ENCODE measurements at regions not wholly inside any gene's neighbourhood (a gene's known extent, or its start where the extent isn't known, plus 50 kb on each side); places are given as distances from the start of the nearest gene placed in this dataset.

DNA sequence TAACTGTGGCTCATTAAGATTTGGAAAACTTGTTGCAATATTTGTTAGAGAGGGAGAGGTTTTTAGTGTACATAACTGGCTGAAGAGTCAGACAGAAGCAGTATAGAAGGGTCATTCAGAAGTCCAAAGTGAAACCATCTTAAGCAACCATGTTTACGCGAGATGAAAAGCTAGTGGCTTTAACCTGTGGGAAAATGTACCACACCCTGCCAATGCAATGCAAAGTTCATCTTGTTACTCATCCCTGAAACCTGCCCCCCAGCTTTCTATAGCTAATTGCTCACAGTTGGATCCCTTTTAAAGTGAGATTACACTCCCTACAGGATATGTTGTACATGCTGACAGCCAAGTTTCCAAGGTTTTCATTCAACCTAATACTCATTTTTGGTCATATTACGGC lies 96.7 kb upstream of the RAPGEF2 start:
- Mint-ChIP-seq H3K4me1 (no peaks in the 10 kb centered on the region), H3K4me3 (no peak overlapping the region), H3K27me3 (peaks cover 7% of the 10 kb centered on the region in 2 donors), H3K36me3 (no peaks in the 10 kb centered on the region), H3K9me3 (no peaks in the 10 kb centered on the region), H3K27ac (no peak overlapping the region)
- H3K36me3 ChIP-seq (ENCODE audit: insufficient read depth, low read length) = no peaks in the 10 kb centered on the region
- CTCF ChIA-PET (ENCODE audit: partially characterized antibody) = no interaction called here
- no peaks in the 10 kb centered on the region for H3K9me3 ChIP-seq (ENCODE audit: control insufficient read depth in 1 of 2, low read length in 2 of 2)
- H3K4me3 ChIP-seq (ENCODE audit: low read length in 2 of 2) = no peak overlapping the region
- no peaks in the 10 kb centered on the region for H3K4me1 ChIP-seq (ENCODE audit: insufficient read depth, low read length)
- no peaks in the 10 kb centered on the region for H3K27me3 ChIP-seq (ENCODE audit: insufficient read depth, low read length)
- intact Hi-C loops (cut with micrococcal nuclease) = no loop called here
- POLR2A ChIA-PET (ENCODE audit: partially characterized antibody) = no interaction called here
- DNase-seq = no peak
- no peak overlapping the region for H3K27ac ChIP-seq (ENCODE audit: low read depth, low read length)

DNA sequence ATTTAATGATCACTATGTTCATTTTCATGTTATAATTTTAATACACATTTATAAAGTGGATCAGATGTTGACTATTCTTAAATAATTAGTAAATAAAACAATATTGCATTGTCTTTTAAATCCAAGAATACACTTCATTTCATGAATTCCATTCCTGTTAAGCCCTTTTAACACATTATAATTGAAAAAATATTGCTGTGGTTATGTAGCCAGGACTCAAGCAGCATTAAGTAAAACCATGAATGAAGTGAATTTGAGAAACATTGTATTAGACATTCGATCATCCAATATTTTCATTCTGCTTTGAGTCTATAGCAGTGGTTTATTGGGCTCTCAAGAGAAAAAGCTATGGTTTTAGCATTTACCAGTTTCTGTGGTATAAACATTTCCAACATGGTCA lies 94.2 kb upstream of the RAPGEF2 start:
- CTCF ChIA-PET (ENCODE audit: partially characterized antibody) = no interaction called here
- H3K4me1 ChIP-seq (ENCODE audit: insufficient read depth, low read length) = no peaks in the 10 kb centered on the region
- intact Hi-C loops (cut with micrococcal nuclease) = no loop called here
- POLR2A ChIA-PET (ENCODE audit: partially characterized antibody) = no interaction called here
- H3K4me3 ChIP-seq (ENCODE audit: low read length in 2 of 2) = no peak overlapping the region
- H3K9me3 ChIP-seq (ENCODE audit: control insufficient read depth in 1 of 2, low read length in 2 of 2) = no peaks in the 10 kb centered on the region
- H3K36me3 ChIP-seq (ENCODE audit: insufficient read depth, low read length) = no peaks in the 10 kb centered on the region
- H3K4me1 Mint-ChIP-seq = no peaks in the 10 kb centered on the region
- no peaks in the 10 kb centered on the region for H3K9me3 Mint-ChIP-seq
- no peaks in the 10 kb centered on the region for H3K36me3 Mint-ChIP-seq
- H3K27ac ChIP-seq (ENCODE audit: low read depth, low read length) = no peak overlapping the region
- H3K27me3 Mint-ChIP-seq = peaks cover 3 to 6% of the 10 kb centered on the region in 2 donors
- DNase-seq = no peak
- no peak overlapping the region for H3K27ac Mint-ChIP-seq
- H3K4me3 Mint-ChIP-seq = no peak overlapping the region
- no peaks in the 10 kb centered on the region for H3K27me3 ChIP-seq (ENCODE audit: insufficient read depth, low read length)

DNA sequence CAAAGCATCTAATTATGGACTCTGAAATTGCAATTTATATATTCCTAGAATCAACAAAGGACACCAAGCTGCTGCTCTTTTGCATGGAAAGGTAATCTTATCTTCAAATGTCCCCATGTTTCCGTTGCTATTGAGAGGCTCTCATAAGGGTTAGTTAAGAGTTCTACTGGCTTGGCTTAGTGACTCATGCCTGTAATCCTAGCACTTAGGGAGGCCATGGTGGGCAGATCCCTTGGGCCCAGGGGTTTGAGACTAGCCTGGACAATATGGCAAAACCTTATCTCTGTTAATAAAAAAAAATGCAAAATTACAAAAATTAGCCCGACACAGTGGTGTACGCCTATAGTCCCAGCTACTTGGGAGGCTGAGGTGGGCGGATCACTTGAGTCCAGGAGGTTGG lies 93.4 kb upstream of the RAPGEF2 start:
- Mint-ChIP-seq H3K27me3 (peaks cover 3 to 6% of the 10 kb centered on the region in 2 donors), H3K4me3 (no peak overlapping the region), H3K27ac (no peak overlapping the region), H3K9me3 (no peaks in the 10 kb centered on the region), H3K4me1 (no peaks in the 10 kb centered on the region), H3K36me3 (no peaks in the 10 kb centered on the region)
- H3K4me3 ChIP-seq (ENCODE audit: low read length in 2 of 2) = no peak overlapping the region
- no peaks in the 10 kb centered on the region for H3K9me3 ChIP-seq (ENCODE audit: control insufficient read depth in 1 of 2, low read length in 2 of 2)
- no peak for DNase-seq
- H3K36me3 ChIP-seq (ENCODE audit: insufficient read depth, low read length) = no peaks in the 10 kb centered on the region
- no peaks in the 10 kb centered on the region for H3K4me1 ChIP-seq (ENCODE audit: insufficient read depth, low read length)
- H3K27ac ChIP-seq (ENCODE audit: low read depth, low read length) = no peak overlapping the region
- CTCF ChIA-PET (ENCODE audit: partially characterized antibody) = no interaction called here
- intact Hi-C loops (cut with micrococcal nuclease) = no loop called here
- H3K27me3 ChIP-seq (ENCODE audit: insufficient read depth, low read length) = no peaks in the 10 kb centered on the region
- POLR2A ChIA-PET (ENCODE audit: partially characterized antibody) = no interaction called here

DNA sequence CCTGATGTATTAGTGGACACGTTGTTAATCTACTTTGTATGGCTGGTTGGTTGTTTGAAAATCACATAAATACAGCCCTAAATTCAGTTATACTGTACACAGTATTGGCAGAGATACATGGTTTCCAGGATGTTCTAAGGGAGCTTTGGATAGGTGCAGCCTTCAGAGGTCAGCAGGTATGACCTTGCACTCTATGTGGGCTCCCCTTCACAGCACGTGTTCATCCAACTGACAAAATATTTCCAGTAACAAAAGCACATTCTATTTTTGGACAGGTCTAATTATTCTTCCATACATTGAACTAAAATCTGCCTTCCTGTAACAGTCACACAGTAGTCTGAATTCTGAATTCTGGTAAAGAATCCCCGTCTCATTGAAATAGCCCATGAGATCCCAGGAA lies 92.8 kb upstream of the RAPGEF2 start:
- intact Hi-C loops (cut with micrococcal nuclease) = no loop called here
- Histone ChIP-seq H3K27me3 (ENCODE audit: insufficient read depth, low read length) (no peaks in the 10 kb centered on the region), H3K36me3 (ENCODE audit: insufficient read depth, low read length) (no peaks in the 10 kb centered on the region), H3K9me3 (ENCODE audit: control insufficient read depth in 1 of 2, low read length in 2 of 2) (no peaks in the 10 kb centered on the region), H3K27ac (ENCODE audit: low read depth, low read length) (no peak overlapping the region), H3K4me3 (ENCODE audit: low read length in 2 of 2) (no peak overlapping the region), H3K4me1 (ENCODE audit: insufficient read depth, low read length) (no peaks in the 10 kb centered on the region)
- H3K4me1 Mint-ChIP-seq = no peaks in the 10 kb centered on the region
- no peak overlapping the region for H3K27ac Mint-ChIP-seq
- ChIA-PET CTCF (ENCODE audit: partially characterized antibody) (no interaction called here), POLR2A (ENCODE audit: partially characterized antibody) (no interaction called here)
- no peaks in the 10 kb centered on the region for H3K36me3 Mint-ChIP-seq
- H3K9me3 Mint-ChIP-seq = no peaks in the 10 kb centered on the region
- no peak overlapping the region for H3K4me3 Mint-ChIP-seq
- DNase-seq = no peak
- peaks cover 3 to 6% of the 10 kb centered on the region in 2 donors for H3K27me3 Mint-ChIP-seq

DNA sequence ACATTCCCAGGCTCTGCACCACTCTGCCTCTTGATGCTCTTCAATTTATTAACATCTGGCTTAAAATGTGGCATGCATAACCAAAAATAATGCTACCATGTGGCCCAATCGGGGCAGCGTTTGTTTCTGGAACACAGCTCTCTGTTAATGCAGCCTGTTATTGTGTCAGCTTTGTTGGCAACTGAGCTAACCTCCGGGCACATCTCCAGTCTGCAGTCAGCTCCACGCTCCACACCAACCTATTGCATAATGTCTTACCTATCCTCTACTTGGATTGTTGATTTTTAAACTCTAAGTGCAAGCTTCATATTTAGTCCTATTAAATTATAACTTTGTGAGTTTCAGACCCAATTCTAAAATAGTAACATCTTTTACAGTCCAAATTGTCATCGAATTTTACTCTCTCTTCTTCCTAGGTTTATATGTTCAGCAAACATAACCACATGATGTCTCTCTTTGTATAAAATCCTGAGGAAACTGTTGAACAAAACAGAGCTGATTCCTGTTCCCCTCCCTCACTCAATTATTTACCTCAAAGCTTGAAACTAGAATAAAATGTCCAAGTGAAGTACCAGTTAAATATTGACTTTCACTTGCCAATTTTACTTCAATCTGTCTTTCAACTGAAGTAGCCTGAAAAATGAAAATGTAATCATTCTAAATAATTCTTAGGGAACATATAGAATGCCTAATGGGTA lies 92.2 kb upstream of the RAPGEF2 start:
- no peak overlapping the region for H3K27ac Mint-ChIP-seq
- Histone ChIP-seq H3K36me3 (ENCODE audit: insufficient read depth, low read length) (no peaks in the 10 kb centered on the region), H3K27me3 (ENCODE audit: insufficient read depth, low read length) (no peaks in the 10 kb centered on the region), H3K27ac (ENCODE audit: low read depth, low read length) (no peak overlapping the region), H3K4me1 (ENCODE audit: insufficient read depth, low read length) (no peaks in the 10 kb centered on the region), H3K4me3 (ENCODE audit: low read length in 2 of 2) (no peak overlapping the region), H3K9me3 (ENCODE audit: control insufficient read depth in 1 of 2, low read length in 2 of 2) (no peaks in the 10 kb centered on the region)
- no peaks in the 10 kb centered on the region for H3K36me3 Mint-ChIP-seq
- peaks cover 3 to 6% of the 10 kb centered on the region in 2 donors for H3K27me3 Mint-ChIP-seq
- DNase-seq = no peak
- CTCF ChIA-PET (ENCODE audit: partially characterized antibody) = no interaction called here
- POLR2A ChIA-PET (ENCODE audit: partially characterized antibody) = no interaction called here
- H3K4me3 Mint-ChIP-seq = no peak overlapping the region
- intact Hi-C loops (cut with micrococcal nuclease) = no loop called here
- H3K4me1 Mint-ChIP-seq = no peaks in the 10 kb centered on the region
- H3K9me3 Mint-ChIP-seq = no peaks in the 10 kb centered on the region

DNA sequence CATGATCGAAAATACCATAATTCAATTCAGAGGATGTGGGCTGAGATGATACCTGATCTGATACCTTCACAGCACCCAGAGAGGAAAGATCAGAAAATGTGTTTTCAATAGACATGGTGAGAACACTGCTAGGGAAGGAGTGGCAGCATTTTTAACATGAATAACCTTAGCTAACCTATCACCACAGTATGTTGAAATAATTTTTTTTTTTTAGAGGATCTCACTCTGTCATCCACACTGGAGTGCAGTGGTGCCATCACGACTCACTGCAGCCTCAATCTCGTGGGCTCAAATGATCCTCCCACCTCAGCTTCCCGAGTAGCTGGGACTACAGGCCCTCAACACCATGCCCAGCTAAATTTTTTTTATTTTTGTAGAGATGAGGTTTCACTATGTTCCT lies 90.5 kb upstream of the RAPGEF2 start:
- intact Hi-C loops (cut with micrococcal nuclease) = no loop called here
- Histone ChIP-seq H3K27ac (ENCODE audit: low read depth, low read length) (no peak overlapping the region), H3K4me3 (ENCODE audit: low read length in 2 of 2) (no peak overlapping the region), H3K9me3 (ENCODE audit: control insufficient read depth in 1 of 2, low read length in 2 of 2) (no peaks in the 10 kb centered on the region), H3K36me3 (ENCODE audit: insufficient read depth, low read length) (no peaks in the 10 kb centered on the region), H3K27me3 (ENCODE audit: insufficient read depth, low read length) (no peaks in the 10 kb centered on the region), H3K4me1 (ENCODE audit: insufficient read depth, low read length) (no peaks in the 10 kb centered on the region)
- POLR2A ChIA-PET (ENCODE audit: partially characterized antibody) = no interaction called here
- no peak overlapping the region for H3K4me3 Mint-ChIP-seq
- H3K36me3 Mint-ChIP-seq = no peaks in the 10 kb centered on the region
- DNase-seq = no peak
- no peaks in the 10 kb centered on the region for H3K9me3 Mint-ChIP-seq
- no peaks in the 10 kb centered on the region for H3K4me1 Mint-ChIP-seq
- peaks cover 3% of the 10 kb centered on the region in 2 donors for H3K27me3 Mint-ChIP-seq
- H3K27ac Mint-ChIP-seq = no peak overlapping the region
- CTCF ChIA-PET (ENCODE audit: partially characterized antibody) = interaction anchor here (0.7 kb wide), 1 partner anchor 8 kb away, joined by 3 read pairs; no protein-coding TSS in a partner anchor

DNA sequence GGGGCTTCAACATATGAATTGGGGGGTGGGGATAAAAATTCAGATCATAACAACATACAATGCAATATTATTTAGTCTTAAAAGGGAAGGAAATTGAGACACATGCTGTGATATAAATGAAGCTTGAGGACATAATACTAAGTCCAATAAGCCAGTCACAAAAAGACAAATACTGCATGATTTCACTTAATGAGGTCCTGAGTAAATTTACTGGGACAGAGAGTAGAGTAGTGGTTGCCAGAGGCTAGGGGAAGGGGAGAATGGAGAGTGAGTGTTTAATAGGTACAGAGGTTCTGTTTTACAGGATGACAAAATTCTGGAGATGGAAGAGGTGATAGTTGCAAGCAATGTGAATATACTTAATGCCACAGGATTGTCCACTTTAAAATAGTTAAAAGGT lies 89.2 kb upstream of the RAPGEF2 start:
- H3K36me3 Mint-ChIP-seq = no peaks in the 10 kb centered on the region
- H3K4me3 ChIP-seq (ENCODE audit: low read length in 2 of 2) = no peak overlapping the region
- H3K4me1 ChIP-seq (ENCODE audit: insufficient read depth, low read length) = no peaks in the 10 kb centered on the region
- no peak overlapping the region for H3K4me3 Mint-ChIP-seq
- H3K27me3 ChIP-seq (ENCODE audit: insufficient read depth, low read length) = no peaks in the 10 kb centered on the region
- no peak overlapping the region for H3K27ac Mint-ChIP-seq
- DNase-seq = no peak
- POLR2A ChIA-PET (ENCODE audit: partially characterized antibody) = no interaction called here
- intact Hi-C loops (cut with micrococcal nuclease) = no loop called here
- H3K27me3 Mint-ChIP-seq = no peaks in the 10 kb centered on the region
- H3K9me3 Mint-ChIP-seq = no peaks in the 10 kb centered on the region
- H3K4me1 Mint-ChIP-seq = no peaks in the 10 kb centered on the region
- CTCF ChIA-PET (ENCODE audit: partially characterized antibody) = no interaction called here
- no peaks in the 10 kb centered on the region for H3K36me3 ChIP-seq (ENCODE audit: insufficient read depth, low read length)
- no peaks in the 10 kb centered on the region for H3K9me3 ChIP-seq (ENCODE audit: control insufficient read depth in 1 of 2, low read length in 2 of 2)
- no peak overlapping the region for H3K27ac ChIP-seq (ENCODE audit: low read depth, low read length)

DNA sequence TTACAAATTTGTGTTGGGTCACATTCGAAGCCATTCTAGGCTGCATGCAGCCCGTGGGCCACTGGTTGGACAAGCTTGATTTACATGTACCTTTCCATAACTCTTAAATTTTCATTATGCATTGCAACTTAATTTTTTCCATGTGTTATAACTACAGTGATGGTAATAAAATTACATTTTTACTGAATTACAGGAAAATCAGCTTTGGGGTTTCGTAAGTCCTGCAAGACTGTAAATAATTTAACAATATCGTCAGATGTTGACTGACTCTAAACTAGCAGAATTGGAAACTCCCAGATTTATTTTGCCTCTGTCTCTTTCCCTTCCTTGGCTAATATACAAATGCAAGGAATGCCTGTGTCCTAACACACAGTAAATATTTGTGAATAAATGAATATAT lies 88.0 kb upstream of the RAPGEF2 start:
- Histone ChIP-seq H3K4me1 (ENCODE audit: insufficient read depth, low read length) (no peaks in the 10 kb centered on the region), H3K27me3 (ENCODE audit: insufficient read depth, low read length) (no peaks in the 10 kb centered on the region), H3K27ac (ENCODE audit: low read depth, low read length) (no peak overlapping the region), H3K4me3 (ENCODE audit: low read length in 2 of 2) (no peak overlapping the region), H3K9me3 (ENCODE audit: control insufficient read depth in 1 of 2, low read length in 2 of 2) (no peaks in the 10 kb centered on the region), H3K36me3 (ENCODE audit: insufficient read depth, low read length) (no peaks in the 10 kb centered on the region)
- H3K36me3 Mint-ChIP-seq = no peaks in the 10 kb centered on the region
- no peak for DNase-seq
- H3K4me3 Mint-ChIP-seq = no peak overlapping the region
- H3K4me1 Mint-ChIP-seq = no peaks in the 10 kb centered on the region
- ChIA-PET CTCF (ENCODE audit: partially characterized antibody) (no interaction called here), POLR2A (ENCODE audit: partially characterized antibody) (no interaction called here)
- no peak overlapping the region for H3K27ac Mint-ChIP-seq
- no peaks in the 10 kb centered on the region for H3K27me3 Mint-ChIP-seq
- H3K9me3 Mint-ChIP-seq = no peaks in the 10 kb centered on the region
- intact Hi-C loops (cut with micrococcal nuclease) = no loop called here
